Uterus (tissue), 3 donors: ENCODE measurements at regions not wholly inside any gene's neighbourhood (a gene's known extent, or its start where the extent isn't known, plus 50 kb on each side); places are given as distances from the start of the nearest gene placed in this dataset.

Experiments
- DNase-seq, 2 donors: peaks; one replicate each; pipeline ENCODE4 v3.0.0-alpha.2; 2019 to 2020
- H3K27ac ChIP-seq, 2 donors: fragments of 200-600 bp; sonication (generic); 1 replicate in 1 of 2; 2 replicates in 1 of 2; pipeline ENCODE4 v1.5.1; 2016 to 2018
- H3K27me3 ChIP-seq, 2 donors: fragments of 200-600 bp; sonication (generic); one replicate each; pipeline ENCODE4 v1.5.1; 2018 to 2019; ENCODE audit warnings: control low read depth in 1 of 2
- H3K36me3 ChIP-seq, 2 donors: fragments of 200-600 bp; sonication (generic); one replicate each; pipeline ENCODE4 v1.5.1; 2019; ENCODE audit warnings: control low read depth in 1 of 2
- H3K4me1 ChIP-seq, 2 donors: fragments of 200-600 bp; sonication (generic); one replicate each; pipeline ENCODE4 v1.5.1; 2018 to 2019; ENCODE audit warnings: control low read depth in 1 of 2
- H3K4me3 ChIP-seq, 2 donors: fragments of 200-600 bp; sonication (generic); 1 replicate in 1 of 2; 2 replicates in 1 of 2; pipeline ENCODE4 v1.5.1; 2018 to 2019; ENCODE audit warnings: mild to moderate bottlenecking in 1 of 2
- H3K9me3 ChIP-seq, 2 donors: fragments of 200-600 bp; sonication (generic); one replicate each; pipeline ENCODE4 v1.5.1; 2019; ENCODE audit warnings: control low read depth in 1 of 2
- POLR2A ChIP-seq, 2 donors: fragments of 450-650 bp; IDR thresholded peaks; one replicate each; pipeline ENCODE4 v1.6.1; 2016; ENCODE audit warnings: antibody characterized with exemption in 2 of 2, mild to moderate bottlenecking in 1 of 2, moderate library complexity in 1 of 2
- intact Hi-C: fragments of 100-400 bp; cut with DNase I; formaldehyde crosslinking; loops from one replicate; pipeline ENCODE4 v1.15.1; 2023; ENCODE audit warnings: low total_unique reads
- TF ChIP-seq, protein P1 (sequence below), 4 experiments: fragments of 200-600 bp in 2 of 4; fragments of 450-650 bp in 2 of 4; sonication (generic) in 2 of 4; IDR thresholded peaks; one replicate each; pipeline ENCODE4 v1.5.1; 2016 to 2019; ENCODE audit warnings: antibody characterized with exemption in 4 of 4, mild to moderate bottlenecking in 2 of 4, moderate library complexity in 1 of 4
- donor health status: DM: yes; HTN: yes; CAD: no.

DNA sequence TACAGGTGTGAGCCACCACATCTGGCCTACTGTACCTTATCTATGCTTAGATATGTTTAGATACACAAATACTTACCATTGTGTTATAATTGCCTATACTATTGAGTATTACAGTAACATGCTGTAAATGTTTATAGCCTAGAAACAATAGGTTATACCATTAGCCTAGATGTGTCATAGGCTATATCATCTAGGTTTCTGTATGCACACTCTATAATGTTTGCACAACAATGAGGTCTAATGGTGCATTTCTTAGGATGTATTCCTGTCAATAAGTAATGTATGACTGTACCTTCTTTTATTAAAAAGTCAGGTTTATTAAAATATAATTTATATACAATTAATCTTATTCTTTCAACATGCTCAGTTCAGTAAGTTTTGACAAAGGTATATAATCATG lies 683.1 kb downstream of the LRRC70 start:
- Histone ChIP-seq H3K27ac (no peak overlapping the region), H3K4me1 (no peaks in the 10 kb centered on the region), H3K9me3 (no peaks in the 10 kb centered on the region), H3K4me3 (no peak overlapping the region), H3K36me3 (no peaks in the 10 kb centered on the region), H3K27me3 (no peaks in the 10 kb centered on the region)
- intact Hi-C loops: no loop called here
- no peak for DNase-seq
- TF ChIP-seq POLR2A (IDR thresholded peaks at IDR 0.05): no peak
- TF ChIP-seq, protein P1, sequence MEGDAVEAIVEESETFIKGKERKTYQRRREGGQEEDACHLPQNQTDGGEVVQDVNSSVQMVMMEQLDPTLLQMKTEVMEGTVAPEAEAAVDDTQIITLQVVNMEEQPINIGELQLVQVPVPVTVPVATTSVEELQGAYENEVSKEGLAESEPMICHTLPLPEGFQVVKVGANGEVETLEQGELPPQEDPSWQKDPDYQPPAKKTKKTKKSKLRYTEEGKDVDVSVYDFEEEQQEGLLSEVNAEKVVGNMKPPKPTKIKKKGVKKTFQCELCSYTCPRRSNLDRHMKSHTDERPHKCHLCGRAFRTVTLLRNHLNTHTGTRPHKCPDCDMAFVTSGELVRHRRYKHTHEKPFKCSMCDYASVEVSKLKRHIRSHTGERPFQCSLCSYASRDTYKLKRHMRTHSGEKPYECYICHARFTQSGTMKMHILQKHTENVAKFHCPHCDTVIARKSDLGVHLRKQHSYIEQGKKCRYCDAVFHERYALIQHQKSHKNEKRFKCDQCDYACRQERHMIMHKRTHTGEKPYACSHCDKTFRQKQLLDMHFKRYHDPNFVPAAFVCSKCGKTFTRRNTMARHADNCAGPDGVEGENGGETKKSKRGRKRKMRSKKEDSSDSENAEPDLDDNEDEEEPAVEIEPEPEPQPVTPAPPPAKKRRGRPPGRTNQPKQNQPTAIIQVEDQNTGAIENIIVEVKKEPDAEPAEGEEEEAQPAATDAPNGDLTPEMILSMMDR (IDR thresholded peaks at IDR 0.05): no peak

GRCh38 chr5:63255594-63255993 lies 677.0 kb downstream of the LRRC70 start:
- Histone ChIP-seq H3K27ac (no peak overlapping the region), H3K4me3 (no peak overlapping the region), H3K9me3 (no peaks in the 10 kb centered on the region), H3K4me1 (no peaks in the 10 kb centered on the region), H3K36me3 (no peaks in the 10 kb centered on the region), H3K27me3 (no peaks in the 10 kb centered on the region)
- no peak for DNase-seq
- intact Hi-C loops: no loop called here
- TF ChIP-seq, protein P1 (IDR thresholded peaks at IDR 0.05): no peak
- TF ChIP-seq POLR2A (IDR thresholded peaks at IDR 0.05): no peak

DNA sequence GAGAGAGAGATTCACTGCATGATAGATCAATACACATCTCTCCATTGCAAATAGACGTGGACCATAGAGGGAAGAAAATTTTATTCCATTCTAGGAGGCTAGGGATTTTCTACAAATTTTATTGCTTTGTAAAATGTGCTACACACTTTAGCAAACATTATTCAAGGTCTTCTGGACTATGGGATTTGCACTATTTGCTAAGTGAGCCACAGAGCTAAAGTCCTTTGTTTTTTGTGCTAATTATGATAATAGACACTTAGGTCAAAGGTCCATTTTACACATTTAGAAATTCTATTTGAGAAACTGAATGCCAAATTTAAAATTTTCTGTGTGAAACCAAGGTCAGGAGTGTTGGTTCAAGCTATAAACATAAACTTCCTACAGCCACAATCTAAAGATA lies 672.3 kb downstream of the LRRC70 start:
- Histone ChIP-seq H3K4me1 (no peaks in the 10 kb centered on the region), H3K36me3 (no peaks in the 10 kb centered on the region), H3K4me3 (no peak overlapping the region), H3K9me3 (no peaks in the 10 kb centered on the region), H3K27ac (no peak overlapping the region), H3K27me3 (no peaks in the 10 kb centered on the region)
- TF ChIP-seq POLR2A (IDR thresholded peaks at IDR 0.05): no peak
- TF ChIP-seq, protein P1 (IDR thresholded peaks at IDR 0.05): no peak
- intact Hi-C loops: no loop called here
- no peak for DNase-seq

GRCh38 chr5:63249960-63250359 lies 671.3 kb downstream of the LRRC70 start:
- H3K27me3 ChIP-seq: no peaks in the 10 kb centered on the region
- H3K27ac ChIP-seq: no peak overlapping the region
- H3K9me3 ChIP-seq: no peaks in the 10 kb centered on the region
- no peaks in the 10 kb centered on the region for H3K4me1 ChIP-seq
- TF ChIP-seq, protein P1 (IDR thresholded peaks at IDR 0.05): no peak
- no peak for TF ChIP-seq POLR2A (IDR thresholded peaks at IDR 0.05)
- no peak overlapping the region for H3K4me3 ChIP-seq
- no peaks in the 10 kb centered on the region for H3K36me3 ChIP-seq
- no peak for DNase-seq
- intact Hi-C loops: no loop called here

DNA sequence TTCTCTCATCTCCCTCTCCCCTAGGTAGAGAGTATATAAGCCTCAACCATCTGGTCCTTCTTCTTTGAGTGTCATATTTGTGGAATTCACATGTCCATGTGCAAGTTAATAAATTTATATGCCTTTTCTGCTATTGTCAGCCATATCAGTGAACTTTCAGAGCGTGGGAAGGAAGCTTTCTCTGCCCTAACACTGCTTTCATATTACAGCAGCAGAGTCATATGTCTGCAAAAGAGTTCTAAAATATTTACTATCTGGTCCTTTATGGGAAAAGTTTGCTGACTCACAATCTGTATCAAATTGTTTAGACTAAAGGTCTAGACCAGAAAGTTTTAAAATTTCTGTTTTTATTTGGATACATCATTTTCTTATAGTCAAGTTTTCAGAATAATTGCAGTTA lies 669.0 kb downstream of the LRRC70 start:
- no peak overlapping the region for H3K27ac ChIP-seq
- no peak for TF ChIP-seq POLR2A (IDR thresholded peaks at IDR 0.05)
- TF ChIP-seq, protein P1 (IDR thresholded peaks at IDR 0.05): no peak
- no peaks in the 10 kb centered on the region for H3K4me1 ChIP-seq
- no peak overlapping the region for H3K4me3 ChIP-seq
- no peaks in the 10 kb centered on the region for H3K9me3 ChIP-seq
- DNase-seq: no peak
- H3K36me3 ChIP-seq: no peaks in the 10 kb centered on the region
- intact Hi-C loops: no loop called here
- no peaks in the 10 kb centered on the region for H3K27me3 ChIP-seq
